Inferior parietal cortex (tissue), 1 donor: ENCODE measurements at regions not wholly inside any gene's neighbourhood (a gene's known extent, or its start where the extent isn't known, plus 50 kb on each side); places are given as distances from the start of the nearest gene placed in this dataset.

Experiments used
- DNase-seq: peaks from one replicate; pipeline ENCODE4 v3.0.0-alpha.2; 2016; ENCODE audit errors: extremely low spot score

GRCh38 chr10:61142987-61143386 lies 199.0 kb upstream of the RHOBTB1 start:
- no peak for DNase-seq

- DNase-seq: peak; percentile 90
These were observed 196.9 kb upstream of the RHOBTB1 start for GRCh38 chr10:61140765-61141392.

GRCh38 chr10:61139592-61139953 lies 195.6 kb upstream of the RHOBTB1 start:
- DNase-seq: no peak

GRCh38 chr10:61138708-61139591 lies 195.0 kb upstream of the RHOBTB1 start:
- no peak for DNase-seq

DNA sequence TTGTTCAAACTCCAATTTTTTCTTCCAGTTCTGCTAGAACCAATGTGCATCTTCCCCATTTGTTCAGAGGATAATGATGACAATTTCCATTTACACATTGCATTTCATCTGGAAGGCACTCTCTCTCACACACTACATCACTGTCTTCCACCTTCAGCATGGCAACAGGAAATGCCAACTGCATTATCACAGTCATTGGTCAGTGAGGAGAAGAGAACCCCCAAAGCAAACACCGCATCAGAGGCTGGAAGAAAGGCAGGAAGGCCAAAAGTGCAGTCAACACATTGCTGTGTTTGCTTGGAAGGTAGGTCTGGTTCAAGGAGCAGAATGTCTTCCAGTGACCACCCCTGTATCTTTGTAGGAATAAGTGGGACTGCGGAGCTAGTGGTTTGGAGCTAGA lies 192.2 kb upstream of the RHOBTB1 start:
- no peak for DNase-seq

DNA sequence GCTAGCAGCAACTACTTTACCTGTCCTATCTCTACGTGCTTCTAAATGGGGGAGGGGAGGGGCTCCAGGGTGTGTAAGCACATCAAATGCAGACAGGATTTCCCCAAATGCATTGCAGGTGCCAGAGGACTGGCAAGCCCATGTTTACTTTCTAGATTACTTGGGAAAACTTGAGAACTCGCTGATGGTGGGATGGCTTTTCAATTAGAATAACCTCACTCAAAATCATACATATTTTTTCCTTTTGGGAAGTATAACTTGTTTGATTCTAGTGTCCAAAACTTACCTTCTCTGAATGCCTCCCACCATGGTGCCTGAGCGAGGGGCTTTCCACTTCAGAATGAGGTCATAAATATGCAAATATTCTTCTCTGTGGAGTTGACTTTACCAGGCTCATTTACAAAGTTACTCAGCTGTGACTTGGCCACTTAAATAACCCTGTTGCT lies 191.3 kb upstream of the RHOBTB1 start:
- DNase-seq: no peak

DNA sequence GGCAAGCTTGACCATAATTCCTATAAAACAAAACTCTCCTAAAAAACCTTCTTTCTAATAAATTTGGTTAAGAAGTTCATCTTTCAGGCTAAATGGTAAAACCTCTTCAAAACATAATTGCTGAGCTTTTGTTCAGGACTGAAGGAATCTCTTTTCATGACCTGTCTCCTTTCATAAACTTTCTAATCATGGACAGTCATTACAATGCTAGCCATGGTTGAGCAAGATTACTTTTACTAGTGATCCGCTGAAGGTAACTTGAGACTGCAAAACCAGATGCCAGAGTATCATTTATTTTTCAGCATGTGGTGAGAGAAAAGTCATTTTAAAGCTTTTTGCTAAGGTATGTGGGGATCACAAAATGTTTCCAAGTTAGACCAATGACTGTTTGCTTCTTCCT lies 186.4 kb upstream of the RHOBTB1 start:
- DNase-seq: no peak

- DNase-seq: no peak
These were observed 184.2 kb upstream of the RHOBTB1 start for GRCh38 chr10:61128196-61128595.

GRCh38 chr10:61125560-61126170 lies 181.7 kb upstream of the RHOBTB1 start:
- no peak for DNase-seq

DNA sequence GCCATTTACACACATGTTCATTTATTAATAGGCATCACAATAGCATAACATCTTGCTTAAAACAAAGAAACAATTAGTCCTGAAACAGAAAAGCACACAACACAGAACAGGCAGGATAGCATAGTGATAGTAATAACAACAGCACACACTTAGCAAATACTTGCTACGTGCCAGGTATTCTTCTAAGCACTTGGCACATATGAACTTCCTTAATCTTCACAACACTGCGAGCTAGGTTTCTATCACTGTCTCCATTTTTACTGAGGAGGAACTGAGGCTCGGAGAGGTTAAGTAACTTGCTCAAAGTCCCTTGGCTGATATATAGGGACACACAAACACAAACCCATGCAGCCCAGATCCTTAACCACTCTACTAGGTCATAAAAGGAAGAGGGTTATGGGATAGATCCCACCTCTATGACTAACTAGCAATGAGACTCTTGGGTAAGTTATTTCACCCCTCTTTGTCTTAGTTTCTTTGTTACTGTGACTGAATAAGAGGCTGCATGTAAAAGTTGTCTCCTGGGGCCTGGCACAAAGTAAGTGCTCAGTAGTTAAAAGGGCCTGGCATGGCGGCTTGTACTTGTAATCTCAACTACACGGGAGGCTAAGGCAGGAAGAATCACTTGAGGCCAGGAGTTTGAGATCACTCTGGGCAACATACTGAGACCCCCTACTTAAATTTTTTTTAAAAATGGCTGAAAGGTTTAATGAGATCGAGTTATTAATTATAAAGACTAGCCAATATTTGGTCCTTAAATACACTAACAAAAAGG lies 181.0 kb upstream of the RHOBTB1 start:
- no peak for DNase-seq

- DNase-seq: no peak
These were observed 176.8 kb upstream of the RHOBTB1 start for GRCh38 chr10:61120805-61121204.

- DNase-seq: no peak
These were observed 175.6 kb upstream of the RHOBTB1 start for GRCh38 chr10:61119573-61119972.

DNA sequence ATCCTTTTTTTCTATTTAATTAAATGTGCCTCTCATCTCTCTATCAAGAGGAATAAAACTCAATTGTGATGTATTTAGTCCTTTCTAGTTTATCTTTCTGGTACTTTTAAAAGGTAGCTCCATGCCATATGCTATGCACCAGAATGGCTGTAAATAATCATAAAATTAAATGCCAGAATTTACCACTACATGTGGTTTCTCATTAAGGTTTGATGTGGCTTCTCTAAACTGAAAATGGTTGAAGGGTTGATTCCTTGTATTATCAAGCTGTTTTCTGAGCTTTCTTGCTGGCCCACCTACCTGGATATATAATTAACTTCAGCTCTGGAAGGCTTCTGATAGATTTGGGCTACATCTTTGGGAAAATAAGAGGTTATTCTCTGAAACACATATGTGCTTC lies 171.9 kb upstream of the RHOBTB1 start:
- no peak for DNase-seq

- no peak for DNase-seq
These were observed 168.8 kb upstream of the RHOBTB1 start for GRCh38 chr10:61112771-61113170.

DNA sequence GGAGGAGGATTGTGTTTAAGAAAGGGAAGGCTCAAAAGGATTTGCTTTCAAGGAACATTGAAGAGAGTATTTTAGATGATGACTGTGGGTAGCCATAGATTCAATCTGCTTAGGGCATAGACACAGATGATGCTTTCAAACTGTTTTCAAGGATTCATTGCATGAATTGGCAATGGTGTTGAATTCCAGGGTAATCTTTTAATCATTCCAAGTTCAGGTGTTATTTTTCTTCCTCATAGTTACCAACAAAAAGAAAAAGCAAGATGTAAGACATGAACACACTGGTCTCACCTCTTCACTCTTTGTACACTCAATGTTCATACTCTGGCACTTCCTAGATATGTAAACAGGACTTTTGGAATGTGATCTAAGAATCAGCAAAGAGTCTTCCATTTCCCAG lies 167.0 kb upstream of the RHOBTB1 start:
- DNase-seq: no peak

GRCh38 chr10:61110188-61110844 lies 166.3 kb upstream of the RHOBTB1 start:
- no peak for DNase-seq

GRCh38 chr10:61108915-61109314 lies 164.9 kb upstream of the RHOBTB1 start:
- no peak for DNase-seq

GRCh38 chr10:61100887-61101286 lies 156.9 kb upstream of the RHOBTB1 start:
- no peak for DNase-seq

GRCh38 chr10:61099756-61100155 lies 155.8 kb upstream of the RHOBTB1 start:
- no peak for DNase-seq

GRCh38 chr10:61098966-61099365 lies 155.0 kb upstream of the RHOBTB1 start:
- no peak for DNase-seq

GRCh38 chr10:61097026-61097425 lies 153.0 kb upstream of the RHOBTB1 start:
- no peak for DNase-seq

- DNase-seq: peak; percentile 72
These were observed 152.1 kb upstream of the RHOBTB1 start for GRCh38 chr10:61096056-61096455.
